K562 (cell line): ENCODE measurements at regions not wholly inside any gene's neighbourhood (a gene's known extent, or its start where the extent isn't known, plus 50 kb on each side); places are given as distances from the start of the nearest gene placed in this dataset.

Experiments used
- ATAC-seq: fragments of 200-7000 bp; cut with Tn5 transposase; 3 replicates; pipeline ENCODE4 v1.9.1; 2020; ENCODE audit warnings: moderate library complexity
- BruUV-seq: library from RNA; stranded (reverse); fragments of 400-500 nt; replicated peaks from 2 replicates; lab custom pipeline; 2021; lab: Mats Ljungman, UMichigan
- CTCF ChIA-PET: fragments of 300-600 bp; formaldehyde crosslinking; extraction: SDS; loops from one replicate; lab custom pipeline; 2021; ENCODE audit warnings: low intra/inter-chr PET ratio; lab: Yijun Ruan, JAX
- POLR2A ChIA-PET: fragments of 300-600, 350-650 bp; sonication (Branson Sonifier 250); formaldehyde crosslinking; extraction: SDS; loops from one replicate; lab custom pipeline; 2021; ENCODE audit warnings: antibody characterized with exemption, inconsistent platforms; lab: Yijun Ruan, JAX
- DNase-seq, 4 experiments: peaks; one replicate each; pipeline versions ENCODE4 v3.0.0 to v3.0.0-alpha.2; 2011 to 2018; ENCODE audit warnings: low spot score in 3 of 4, mixed read lengths in 3 of 4; ENCODE audit errors: extremely low read depth in 1 of 4
- FAIRE-seq: peaks from 2 replicates; lab custom pipeline; 2011; peaks lifted over from hg19 to GRCh38; lab: Jason Lieb, UNC
- H2AFZ ChIP-seq: 2 replicates; pipeline ENCODE4 v1.6.0; 2011; ENCODE audit warnings: low read depth, low read length, control low read depth, inconsistent platforms
- H3K27ac ChIP-seq: fragments of 200-600 bp; 3 replicates; pipeline ENCODE4 v1.8.0; 2011; ENCODE audit warnings: low read depth, mild to moderate bottlenecking, control low read depth, inconsistent platforms, low read length, moderate library complexity, mixed read lengths; ENCODE audit errors: extremely low read depth
- H3K27me3 ChIP-seq, 2 experiments: fragments of 300-600 bp in 1 of 2; 2 replicates in 1 of 2; 3 replicates in 1 of 2; pipeline versions ENCODE4 v1.6.0 to v1.8.0; 2011; ENCODE audit warnings: inconsistent platforms in 2 of 2, low read length in 2 of 2, mild to moderate bottlenecking in 1 of 2, mixed read lengths in 1 of 2, moderate library complexity in 1 of 2; ENCODE audit not compliant: control insufficient read depth in 2 of 2, insufficient read depth in 2 of 2
- H3K36me3 ChIP-seq: fragments of 300-600 bp; 3 replicates; pipeline ENCODE4 v1.8.0; 2011; ENCODE audit warnings: mild to moderate bottlenecking, low read length, inconsistent platforms; ENCODE audit not compliant: control insufficient read depth, insufficient read depth
- H3K4me1 ChIP-seq, 2 experiments: fragments of 200-600 bp in 1 of 2; replicated peaks in 1 of 2; 2 replicates in 1 of 2; 3 replicates in 1 of 2; pipeline versions ENCODE4 v1.5.1 to v1.8.0; 2011; ENCODE audit warnings: inconsistent platforms in 2 of 2, low read length in 2 of 2, mild to moderate bottlenecking in 1 of 2, mixed read lengths in 1 of 2, moderate library complexity in 1 of 2; ENCODE audit not compliant: control insufficient read depth in 2 of 2, insufficient read depth in 2 of 2
- H3K4me2 ChIP-seq: 2 replicates; pipeline ENCODE4 v1.6.1; 2011; ENCODE audit warnings: low read length, control low read depth, inconsistent platforms, mixed read lengths; ENCODE audit not compliant: insufficient read depth
- H3K4me3 ChIP-seq: fragments of 200-600 bp; sonication (generic), shearing (Covaris generic); 2 replicates; pipeline ENCODE4 v1.5.1; 2016; ENCODE audit warnings: control low read depth, inconsistent platforms
- H3K79me2 ChIP-seq: fragments of 200-600 bp; 3 replicates; pipeline ENCODE4 v1.8.0; 2011; ENCODE audit warnings: low read length, inconsistent platforms; ENCODE audit not compliant: control insufficient read depth, insufficient read depth
- H3K9ac ChIP-seq, 2 experiments: 2 replicates each; pipeline versions ENCODE4 v1.6.0 to v1.6.1; 2011; ENCODE audit warnings: low read depth in 2 of 2, low read length in 2 of 2, control low read depth in 1 of 2, inconsistent platforms in 1 of 2, mild to moderate bottlenecking in 1 of 2, mixed read lengths in 1 of 2; ENCODE audit not compliant: insufficient read depth in 1 of 2
- H3K9me1 ChIP-seq: one replicate; pipeline ENCODE4 v1.6.0; 2011; ENCODE audit warnings: inconsistent platforms, mild to moderate bottlenecking, low read length, moderate library complexity; ENCODE audit not compliant: control insufficient read depth, insufficient read depth
- H3K9me3 ChIP-seq: replicated peaks from 2 replicates; pipeline ENCODE4 v1.5.1; 2011; ENCODE audit warnings: low read depth, low read length, inconsistent platforms; ENCODE audit not compliant: control insufficient read depth, insufficient read depth
- H4K20me1 ChIP-seq: replicated peaks from 2 replicates; pipeline ENCODE4 v1.6.1; 2011; ENCODE audit warnings: low read length, inconsistent platforms, mixed read lengths; ENCODE audit not compliant: control insufficient read depth, insufficient read depth
- CBFA2T2 ChIP-seq: fragments of 450-650 bp; conservative IDR thresholded peaks from 2 replicates; pipeline ENCODE4 v1.6.1; 2017; ENCODE audit warnings: mild to moderate bottlenecking
- CBX1 ChIP-seq: sonication (generic); IDR thresholded peaks from 2 replicates; pipeline ENCODE4 v1.6.1; 2016; ENCODE audit warnings: antibody characterized with exemption, low read depth, mild to moderate bottlenecking
- CTBP1 ChIP-seq: fragments of 450-650 bp; IDR thresholded peaks from 2 replicates; pipeline ENCODE4 v1.6.1; 2016; ENCODE audit warnings: borderline replicate concordance
- E2F8 ChIP-seq: fragments of 450-650 bp; IDR thresholded peaks from 2 replicates; pipeline ENCODE4 v1.7.1; 2018; ENCODE audit warnings: mild to moderate bottlenecking, low read depth; ENCODE audit not compliant: partially characterized antibody
- GATAD2B ChIP-seq: fragments of 450-650 bp; IDR thresholded peaks from 2 replicates; pipeline ENCODE4 v1.6.1; 2017; ENCODE audit warnings: mild to moderate bottlenecking, borderline replicate concordance
- HMG20B ChIP-seq: fragments of 250-450 bp; sonication (Bioruptor Pico); IDR thresholded peaks from 2 replicates; pipeline ENCODE4 v1.5.0; 2021; ENCODE audit warnings: mild to moderate bottlenecking
- L3MBTL2 ChIP-seq: fragments of 450-650 bp; IDR thresholded peaks from 2 replicates; pipeline ENCODE4 v1.6.1; 2016; ENCODE audit warnings: mild to moderate bottlenecking, moderate library complexity
- SMAD4 ChIP-seq: fragments of 250-450 bp; sonication (Bioruptor Pico); conservative IDR thresholded peaks from 2 replicates; pipeline ENCODE4 v1.8.0; 2021; ENCODE audit warnings: inconsistent platforms, mild to moderate bottlenecking, moderate library complexity
- SMARCA4 ChIP-seq: fragments of 450-650 bp; IDR thresholded peaks from 2 replicates; pipeline ENCODE4 v1.6.1; 2016
- SNIP1 ChIP-seq: fragments of 450-650 bp; IDR thresholded peaks from 2 replicates; pipeline ENCODE4 v1.7.1; 2017; ENCODE audit warnings: low read depth, mild to moderate bottlenecking
- TEAD2 ChIP-seq: fragments of 450-650 bp; IDR thresholded peaks from 2 replicates; pipeline ENCODE4 v1.6.1; 2016; ENCODE audit warnings: missing genetic modification characterization, control low read depth, missing compliant biosample characterization
- YBX1 ChIP-seq: fragments of 450-650 bp; IDR thresholded peaks from 2 replicates; pipeline ENCODE4 v1.7.1; 2016; ENCODE audit warnings: mild to moderate bottlenecking
- ZNF324 ChIP-seq: fragments of 250-450 bp; sonication (Bioruptor Pico); IDR thresholded peaks from 2 replicates; pipeline ENCODE4 v1.4.0; 2020; ENCODE audit warnings: mild to moderate bottlenecking
- WGBS: fragments of 100-300 bp; shearing (Covaris generic); methylation state at CpG from one replicate; pipeline ENCODE4 v1.1.6; 2016; ENCODE audit warnings: low coverage, mixed read lengths; ENCODE audit not compliant: insufficient coverage; ENCODE audit errors: missing lambda C conversion rate; 5-methylcytosine and 5-hydroxymethylcytosine counted together
- in situ Hi-C: fragments of 300-500 bp; cut with MboI; formaldehyde crosslinking; loops from 4 replicates; pipeline ENCODE4 v1.15.0; 2018; ENCODE audit warnings: inconsistent platforms, mixed read lengths
- intact Hi-C: fragments of 100-400 bp; cut with micrococcal nuclease; formaldehyde crosslinking; loops from 2 replicates; pipeline ENCODE4 v1.14.2; 2022
- TF ChIP-seq, protein P1 (sequence below): sonication (generic); formaldehyde crosslinking; IDR thresholded peaks from 2 replicates; pipeline ENCODE4 v1.8.0; 2022; ENCODE audit warnings: mild to moderate bottlenecking, low read depth, missing genetic modification reagents
- TF ChIP-seq, protein P2 (sequence below): fragments of 450-650 bp; formaldehyde crosslinking; IDR thresholded peaks from 2 replicates; pipeline ENCODE4 v1.4.0; 2020; ENCODE audit warnings: mild to moderate bottlenecking, mixed read lengths

GRCh38 chr5:157912621-157913325, 53.8 kb upstream of the CLINT1 start (continued):
- TF ChIP-seq HMG20B (CRISPR knock-in tag) = no peak
- TF ChIP-seq CBX1 = no peak
- TF ChIP-seq, protein P1, sequence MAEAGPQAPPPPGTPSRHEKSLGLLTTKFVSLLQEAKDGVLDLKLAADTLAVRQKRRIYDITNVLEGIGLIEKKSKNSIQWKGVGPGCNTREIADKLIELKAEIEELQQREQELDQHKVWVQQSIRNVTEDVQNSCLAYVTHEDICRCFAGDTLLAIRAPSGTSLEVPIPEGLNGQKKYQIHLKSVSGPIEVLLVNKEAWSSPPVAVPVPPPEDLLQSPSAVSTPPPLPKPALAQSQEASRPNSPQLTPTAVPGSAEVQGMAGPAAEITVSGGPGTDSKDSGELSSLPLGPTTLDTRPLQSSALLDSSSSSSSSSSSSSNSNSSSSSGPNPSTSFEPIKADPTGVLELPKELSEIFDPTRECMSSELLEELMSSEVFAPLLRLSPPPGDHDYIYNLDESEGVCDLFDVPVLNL (CRISPR knock-in tag) = no peak
- TF ChIP-seq GATAD2B = no peak
- TF ChIP-seq SNIP1 = no peak
- TF ChIP-seq ZNF324 = no peak

DNA sequence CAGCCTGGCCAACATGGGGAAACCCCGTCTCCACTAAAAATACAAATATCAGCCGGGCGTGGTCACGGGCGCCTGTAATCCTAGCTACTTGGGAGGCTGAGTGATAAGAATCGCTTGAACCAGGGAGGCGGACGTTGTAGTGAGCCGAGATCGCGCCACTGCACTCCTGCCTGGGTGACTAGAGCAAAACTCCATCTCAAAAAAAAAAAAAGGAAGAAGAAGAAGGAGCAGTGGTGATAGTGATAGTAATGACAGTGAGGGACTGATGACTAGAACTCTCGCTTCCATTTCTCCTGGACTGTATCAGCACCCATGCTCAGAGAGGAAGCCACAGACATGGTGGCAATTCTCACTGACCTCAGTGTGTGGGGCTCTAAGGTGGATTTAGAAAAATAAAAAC, 52.6 kb upstream of the CLINT1 start:
- DNase-seq = peak in 1 of 4 experiments; percentile 35
- ChIA-PET CTCF (no interaction called here), POLR2A (interaction anchor here (0.6 to 0.7 kb wide), 2 partner anchors 12 to 37 kb away, joined by 3 read pairs; no protein-coding TSS in a partner anchor)
- Histone ChIP-seq H3K9ac (no peak overlapping the region), H3K27ac (no peak overlapping the region), H3K9me3 (no peaks in the 10 kb centered on the region), H3K4me1 (peaks cover 0 to 9% of the 10 kb centered on the region in 2 experiments; a peak in 2 of 5 replicates), H4K20me1 (no peaks in the 10 kb centered on the region), H3K79me2 (no peaks in the 10 kb centered on the region), H3K9me1 (no peaks in the 10 kb centered on the region), H2AFZ (peak overlapping the region; percentile 33; the same call in 1 of the 2 replicates), H3K36me3 (no peaks in the 10 kb centered on the region), H3K4me2 (no peak overlapping the region), H3K27me3 (no peaks in the 10 kb centered on the region; a peak in 2 of 5 replicates), H3K4me3 (no peak overlapping the region)
- BruUV-seq = no TSS peak
- 0% methylated on average over 8 of the region's 12 CpGs for WGBS
- FAIRE-seq = no peak
- intact Hi-C loops = loop anchor here (10.0 kb wide), 1 partner anchor 147 kb away; no protein-coding TSS in a partner anchor
- peak; percentile 66 for ATAC-seq
- in situ Hi-C loops = no loop called here
- TF ChIP-seq YBX1 (no peak), E2F8 (peak; percentile 40), SMAD4 (CRISPR knock-in tag) (no peak), CTBP1 (peak; percentile 74; the same call in 1 of the 2 replicates), TEAD2 (tag) (no peak), L3MBTL2 (peak; percentile 19; the same call in 1 of the 2 replicates), SMARCA4 (peak; percentile 44; the same call in 1 of the 2 replicates), CBFA2T2 (no peak)
- TF ChIP-seq, protein P2, sequence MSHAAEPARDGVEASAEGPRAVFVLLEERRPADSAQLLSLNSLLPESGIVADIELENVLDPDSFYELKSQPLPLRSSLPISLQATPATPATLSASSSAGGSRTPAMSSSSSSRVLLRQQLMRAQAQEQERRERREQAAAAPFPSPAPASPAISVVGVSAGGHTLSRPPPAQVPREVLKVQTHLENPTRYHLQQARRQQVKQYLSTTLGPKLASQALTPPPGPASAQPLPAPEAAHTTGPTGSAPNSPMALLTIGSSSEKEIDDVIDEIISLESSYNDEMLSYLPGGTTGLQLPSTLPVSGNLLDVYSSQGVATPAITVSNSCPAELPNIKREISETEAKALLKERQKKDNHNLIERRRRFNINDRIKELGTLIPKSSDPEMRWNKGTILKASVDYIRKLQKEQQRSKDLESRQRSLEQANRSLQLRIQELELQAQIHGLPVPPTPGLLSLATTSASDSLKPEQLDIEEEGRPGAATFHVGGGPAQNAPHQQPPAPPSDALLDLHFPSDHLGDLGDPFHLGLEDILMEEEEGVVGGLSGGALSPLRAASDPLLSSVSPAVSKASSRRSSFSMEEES (CRISPR knock-in tag) = no peak
